ENCODE measurements at regions not wholly inside any gene's neighbourhood (a gene's known extent, or its start where the extent isn't known, plus 50 kb on each side); places are given as distances from the start of the nearest gene placed in this dataset.
A peak's percentile ranks its signal among the peaks of the same experiment; 100 is the strongest.

- DNase-seq (ENCODE audit: low read depth) = no peak
Observed at GRCh38 chr13:43984292-43984691, 104.6 kb downstream of the LACC1 start.

GRCh38 chr13:43985422-43986072 lies 105.8 kb downstream of the LACC1 start:
- DNase-seq (ENCODE audit: low read depth) = no peak

- DNase-seq (ENCODE audit: low read depth) = no peak
Observed at GRCh38 chr13:43986421-43986981, 106.8 kb downstream of the LACC1 start.

- no peak for DNase-seq (ENCODE audit: low read depth)
Observed at GRCh38 chr13:43988302-43988701, 108.6 kb downstream of the LACC1 start.

GRCh38 chr13:43990021-43990420 lies 110.3 kb downstream of the LACC1 start:
- no peak for DNase-seq (ENCODE audit: low read depth)

GRCh38 chr13:43990829-43991228 lies 111.1 kb downstream of the LACC1 start:
- DNase-seq (ENCODE audit: low read depth) = no peak

GRCh38 chr13:43991773-43992201 lies 112.1 kb downstream of the LACC1 start:
- no peak for DNase-seq (ENCODE audit: low read depth)

- DNase-seq (ENCODE audit: low read depth) = no peak
Observed at GRCh38 chr13:43992211-43992610, 112.5 kb downstream of the LACC1 start.

GRCh38 chr13:43994999-43995859 lies 115.5 kb downstream of the LACC1 start:
- DNase-seq (ENCODE audit: low read depth) = no peak

- DNase-seq (ENCODE audit: low read depth) = no peak
Observed at GRCh38 chr13:43996221-43996620, 116.5 kb downstream of the LACC1 start.

- no peak for DNase-seq (ENCODE audit: low read depth)
Observed at GRCh38 chr13:44003481-44003880, 123.8 kb downstream of the LACC1 start.

- peak; percentile 33 for DNase-seq (ENCODE audit: low read depth)
Observed at GRCh38 chr13:44004878-44005277, 125.2 kb downstream of the LACC1 start.

GRCh38 chr13:44007451-44007850 lies 127.7 kb downstream of the LACC1 start:
- DNase-seq (ENCODE audit: low read depth) = no peak

- DNase-seq (ENCODE audit: low read depth) = no peak
Observed at GRCh38 chr13:44011036-44011435, 131.3 kb downstream of the LACC1 start.

GRCh38 chr13:44012910-44013757 lies 133.4 kb downstream of the LACC1 start:
- DNase-seq (ENCODE audit: low read depth) = no peak

GRCh38 chr13:44013758-44014291 lies 134.1 kb downstream of the LACC1 start:
- DNase-seq (ENCODE audit: low read depth) = peak; percentile 52

GRCh38 chr13:44014501-44014900 lies 134.8 kb downstream of the LACC1 start:
- DNase-seq (ENCODE audit: low read depth) = no peak

- DNase-seq (ENCODE audit: low read depth) = peak; percentile 21
Observed at GRCh38 chr13:44015118-44015517, 135.4 kb downstream of the LACC1 start.

- DNase-seq (ENCODE audit: low read depth) = peak; percentile 88
Observed at GRCh38 chr13:44015811-44016210, 136.1 kb downstream of the LACC1 start.

- DNase-seq (ENCODE audit: low read depth) = no peak
Observed at GRCh38 chr13:44017756-44018309, 138.1 kb downstream of the LACC1 start.

- no peak for DNase-seq (ENCODE audit: low read depth)
Observed at GRCh38 chr13:44019651-44020050, 139.9 kb downstream of the LACC1 start.

GRCh38 chr13:44021422-44021821 lies 141.7 kb downstream of the LACC1 start:
- DNase-seq (ENCODE audit: low read depth) = no peak

All from amniotic epithelial cell (primary cell).